SK-N-SH treated with all-trans-retinoic acid at 6 μM for 48 hours (cell line): ENCODE measurements at regions not wholly inside any gene's neighbourhood (a gene's known extent, or its start where the extent isn't known, plus 50 kb on each side); places are given as distances from the start of the nearest gene placed in this dataset.

Experiments used
- ATAC-seq: fragments of 200-7000 bp; cut with Tn5 transposase; 3 replicates; pipeline ENCODE4 v1.9.1; 2020; ENCODE audit warnings: mild to moderate bottlenecking, moderate library complexity
- ARNTL ChIP-seq: fragments of 450-650 bp; formaldehyde crosslinking; IDR thresholded peaks from 2 replicates; pipeline ENCODE4 v1.5.0; 2020; ENCODE audit warnings: low read depth, mild to moderate bottlenecking, moderate library complexity, borderline replicate concordance
- BACH2 ChIP-seq: fragments of 250-450 bp; sonication (Bioruptor Pico); IDR thresholded peaks from 2 replicates; pipeline ENCODE4 v1.9.0; 2021; ENCODE audit warnings: mild to moderate bottlenecking, borderline replicate concordance
- CSDC2 ChIP-seq: fragments of 250-450 bp; sonication (Bioruptor Pico); IDR thresholded peaks from 2 replicates; pipeline ENCODE4 v1.5.0; 2020; ENCODE audit warnings: mild to moderate bottlenecking, moderate library complexity
- ESRRG ChIP-seq: fragments of 250-450 bp; sonication (Bioruptor Pico); IDR thresholded peaks from 2 replicates; pipeline ENCODE4 v1.6.1; 2021; ENCODE audit warnings: mild to moderate bottlenecking
- GLIS3 ChIP-seq: fragments of 250-450 bp; sonication (Bioruptor Pico); IDR thresholded peaks from 2 replicates; pipeline ENCODE4 v1.5.0; 2020; ENCODE audit warnings: mild to moderate bottlenecking, moderate library complexity
- ISL1 ChIP-seq: fragments of 250-450 bp; sonication (Bioruptor Pico); IDR thresholded peaks from 2 replicates; pipeline ENCODE4 v2.1.2; 2022; ENCODE audit warnings: mild to moderate bottlenecking, moderate library complexity
- POU6F1 ChIP-seq: fragments of 250-450 bp; sonication (Bioruptor Pico); IDR thresholded peaks from 2 replicates; pipeline ENCODE4 v1.8.0; 2021; ENCODE audit warnings: low read depth, mild to moderate bottlenecking, moderate library complexity, borderline replicate concordance
- PPARA ChIP-seq: fragments of 250-450 bp; sonication (Bioruptor Pico); IDR thresholded peaks from 2 replicates; pipeline ENCODE4 v1.5.0; 2020; ENCODE audit warnings: mild to moderate bottlenecking, borderline replicate concordance
- RARB ChIP-seq: fragments of 250-450 bp; sonication (Bioruptor Pico); IDR thresholded peaks from 2 replicates; pipeline ENCODE4 v1.8.0; 2021; ENCODE audit warnings: mild to moderate bottlenecking, moderate library complexity
- ZC3H10 ChIP-seq: fragments of 250-450 bp; sonication (Bioruptor Pico); IDR thresholded peaks from 2 replicates; pipeline ENCODE4 v1.5.1; 2021; ENCODE audit warnings: mild to moderate bottlenecking, moderate library complexity
- ZFP3 ChIP-seq: fragments of 250-450 bp; sonication (Bioruptor Pico); IDR thresholded peaks from 2 replicates; pipeline ENCODE4 v1.5.0; 2020; ENCODE audit warnings: mild to moderate bottlenecking, moderate library complexity
- ZFP30 ChIP-seq: fragments of 450-650 bp; formaldehyde crosslinking; IDR thresholded peaks from 2 replicates; pipeline ENCODE4 v1.5.0; 2022; ENCODE audit warnings: mild to moderate bottlenecking, moderate library complexity
- ZNF70 ChIP-seq: fragments of 450-650 bp; formaldehyde crosslinking; IDR thresholded peaks from 2 replicates; pipeline ENCODE4 v1.5.0; 2020; ENCODE audit warnings: mild to moderate bottlenecking, moderate library complexity
- ZNF8 ChIP-seq: fragments of 450-650 bp; formaldehyde crosslinking; IDR thresholded peaks from 2 replicates; pipeline ENCODE4 v1.5.0; 2020; ENCODE audit warnings: mild to moderate bottlenecking, moderate library complexity
- TF ChIP-seq, protein P1 (sequence below): fragments of 250-450 bp; sonication (Bioruptor Pico); IDR thresholded peaks from 2 replicates; pipeline ENCODE4 v1.5.1; 2020; ENCODE audit warnings: low read depth, mild to moderate bottlenecking, moderate library complexity
- TF ChIP-seq, protein P2 (sequence below): fragments of 250-450 bp; sonication (Bioruptor Pico); IDR thresholded peaks from 2 replicates; pipeline ENCODE4 v1.5.1; 2021; ENCODE audit warnings: mild to moderate bottlenecking, moderate library complexity
- TF ChIP-seq, protein P3 (sequence below): fragments of 250-450 bp; sonication (Bioruptor Pico); IDR thresholded peaks from 2 replicates; pipeline ENCODE4 v1.8.0; 2020; ENCODE audit warnings: mild to moderate bottlenecking, moderate library complexity, borderline replicate concordance

DNA sequence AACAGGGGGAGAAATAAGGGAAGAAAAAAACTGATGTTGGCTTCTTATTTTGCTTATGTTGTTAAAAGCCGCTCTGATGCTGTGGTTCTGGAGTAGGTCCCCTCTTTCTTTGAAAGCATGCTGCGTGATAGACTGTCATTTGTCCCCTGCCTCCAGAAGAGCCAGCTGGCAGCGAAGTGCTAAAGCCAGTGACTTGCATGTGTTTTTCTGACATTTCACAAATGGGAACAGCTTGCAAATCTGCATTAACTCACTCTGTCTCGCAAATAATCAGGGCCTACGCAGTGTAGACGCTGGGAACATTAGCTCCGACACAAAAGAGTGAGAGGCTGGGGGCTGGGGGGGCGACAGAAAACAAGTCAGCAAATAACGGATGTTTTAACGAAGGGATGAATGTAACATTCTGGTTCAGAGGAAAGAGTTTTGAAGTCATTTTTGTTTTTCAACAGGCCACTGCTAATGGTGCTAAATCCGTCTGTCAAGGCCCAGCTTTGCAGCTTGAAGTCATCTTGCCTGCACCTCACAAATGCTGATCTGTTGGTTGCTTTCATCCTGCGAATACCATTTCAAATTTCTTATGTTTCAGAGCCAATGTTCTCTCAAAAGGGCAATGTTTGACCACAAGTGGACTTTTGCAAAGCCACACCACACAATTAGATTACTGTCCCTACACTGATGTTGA, 68.8 kb upstream of the PIK3C3 start:
- TF ChIP-seq POU6F1 (CRISPR knock-in tag) (no peak), CSDC2 (CRISPR knock-in tag) (no peak), ZNF8 (no peak), ARNTL (CRISPR knock-in tag) (no peak), ZFP30 (CRISPR knock-in tag) (no peak), BACH2 (CRISPR knock-in tag) (no peak), PPARA (CRISPR knock-in tag) (no peak), GLIS3 (CRISPR knock-in tag) (no peak), ZFP3 (CRISPR knock-in tag) (no peak), ISL1 (CRISPR knock-in tag) (no peak), ESRRG (CRISPR knock-in tag) (no peak), ZC3H10 (CRISPR knock-in tag) (no peak), ZNF70 (CRISPR knock-in tag) (no peak)
- TF ChIP-seq, protein P1, sequence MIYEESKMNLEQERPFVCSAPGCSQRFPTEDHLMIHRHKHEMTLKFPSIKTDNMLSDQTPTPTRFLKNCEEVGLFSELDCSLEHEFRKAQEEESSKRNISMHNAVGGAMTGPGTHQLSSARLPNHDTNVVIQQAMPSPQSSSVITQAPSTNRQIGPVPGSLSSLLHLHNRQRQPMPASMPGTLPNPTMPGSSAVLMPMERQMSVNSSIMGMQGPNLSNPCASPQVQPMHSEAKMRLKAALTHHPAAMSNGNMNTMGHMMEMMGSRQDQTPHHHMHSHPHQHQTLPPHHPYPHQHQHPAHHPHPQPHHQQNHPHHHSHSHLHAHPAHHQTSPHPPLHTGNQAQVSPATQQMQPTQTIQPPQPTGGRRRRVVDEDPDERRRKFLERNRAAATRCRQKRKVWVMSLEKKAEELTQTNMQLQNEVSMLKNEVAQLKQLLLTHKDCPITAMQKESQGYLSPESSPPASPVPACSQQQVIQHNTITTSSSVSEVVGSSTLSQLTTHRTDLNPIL (CRISPR knock-in tag): no peak
- TF ChIP-seq, protein P2, sequence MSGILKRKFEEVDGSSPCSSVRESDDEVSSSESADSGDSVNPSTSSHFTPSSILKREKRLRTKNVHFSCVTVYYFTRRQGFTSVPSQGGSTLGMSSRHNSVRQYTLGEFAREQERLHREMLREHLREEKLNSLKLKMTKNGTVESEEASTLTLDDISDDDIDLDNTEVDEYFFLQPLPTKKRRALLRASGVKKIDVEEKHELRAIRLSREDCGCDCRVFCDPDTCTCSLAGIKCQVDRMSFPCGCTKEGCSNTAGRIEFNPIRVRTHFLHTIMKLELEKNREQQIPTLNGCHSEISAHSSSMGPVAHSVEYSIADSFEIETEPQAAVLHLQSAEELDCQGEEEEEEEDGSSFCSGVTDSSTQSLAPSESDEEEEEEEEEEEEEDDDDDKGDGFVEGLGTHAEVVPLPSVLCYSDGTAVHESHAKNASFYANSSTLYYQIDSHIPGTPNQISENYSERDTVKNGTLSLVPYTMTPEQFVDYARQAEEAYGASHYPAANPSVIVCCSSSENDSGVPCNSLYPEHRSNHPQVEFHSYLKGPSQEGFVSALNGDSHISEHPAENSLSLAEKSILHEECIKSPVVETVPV (CRISPR knock-in tag): no peak

DNA sequence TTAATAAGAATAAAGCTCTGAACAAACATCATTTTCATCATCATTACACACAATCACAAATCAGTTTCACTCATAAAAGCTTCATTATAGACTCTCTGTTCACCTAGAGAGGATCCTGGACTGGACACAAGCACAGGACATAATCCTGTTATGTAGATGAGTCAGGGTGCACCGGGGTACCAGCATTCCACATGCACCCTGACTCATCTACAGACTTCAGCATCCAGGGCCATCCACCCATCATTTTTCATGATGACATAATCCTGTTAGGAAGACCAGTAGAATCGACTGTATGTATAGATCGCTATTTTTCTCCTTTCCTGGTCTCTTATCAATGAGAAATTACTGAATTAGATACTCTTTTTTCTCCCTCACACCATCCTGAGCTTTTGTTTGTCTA, 73.7 kb upstream of the PIK3C3 start:
- ATAC-seq: peak; percentile 96
- peak; percentile 37; the same call in 1 of the 2 replicates for TF ChIP-seq ISL1 (CRISPR knock-in tag)
- TF ChIP-seq, protein P1 (CRISPR knock-in tag): no peak
- TF ChIP-seq RARB (CRISPR knock-in tag): no peak
- no peak for TF ChIP-seq ZC3H10 (CRISPR knock-in tag)
- TF ChIP-seq ZFP3 (CRISPR knock-in tag): 0 out of 2 replicates have a peak, but pooled peaks have one; percentile 30
- TF ChIP-seq, all 23 proteins: peak for 2

More for the DNA sequence above, 68.8 kb upstream of the PIK3C3 start:
- ATAC-seq: no peak

DNA sequence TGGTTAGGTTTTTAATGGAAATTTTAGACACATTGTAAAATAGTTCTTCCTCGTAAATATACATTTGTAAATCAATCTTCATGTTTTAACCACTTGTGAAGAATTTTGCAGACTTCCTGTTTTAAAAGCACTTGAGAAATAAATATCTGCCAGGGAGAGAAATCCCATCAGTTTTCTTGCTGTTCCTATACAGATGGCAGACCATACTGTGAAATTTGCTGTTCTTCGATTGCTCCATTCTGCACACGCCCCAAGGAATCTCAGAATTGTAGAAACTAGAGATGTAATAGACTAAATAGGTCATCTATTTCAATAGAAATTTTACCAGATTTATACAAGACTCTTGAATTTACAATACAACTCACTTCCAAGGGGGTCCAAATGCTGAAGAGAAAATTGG, 75.8 kb upstream of the PIK3C3 start:
- no peak for ATAC-seq
- TF ChIP-seq, protein P1 (CRISPR knock-in tag): no peak
- TF ChIP-seq, protein P2 (CRISPR knock-in tag): no peak

GRCh38 chr18:41875094-41875780, 79.8 kb upstream of the PIK3C3 start:
- peak; percentile 88 for ATAC-seq
- TF ChIP-seq ISL1 (CRISPR knock-in tag): 0 out of 2 replicates have a peak, but pooled peaks have one; percentile 5
- TF ChIP-seq RARB (CRISPR knock-in tag): no peak
- TF ChIP-seq ZFP30 (CRISPR knock-in tag): no peak
- TF ChIP-seq, protein P3, sequence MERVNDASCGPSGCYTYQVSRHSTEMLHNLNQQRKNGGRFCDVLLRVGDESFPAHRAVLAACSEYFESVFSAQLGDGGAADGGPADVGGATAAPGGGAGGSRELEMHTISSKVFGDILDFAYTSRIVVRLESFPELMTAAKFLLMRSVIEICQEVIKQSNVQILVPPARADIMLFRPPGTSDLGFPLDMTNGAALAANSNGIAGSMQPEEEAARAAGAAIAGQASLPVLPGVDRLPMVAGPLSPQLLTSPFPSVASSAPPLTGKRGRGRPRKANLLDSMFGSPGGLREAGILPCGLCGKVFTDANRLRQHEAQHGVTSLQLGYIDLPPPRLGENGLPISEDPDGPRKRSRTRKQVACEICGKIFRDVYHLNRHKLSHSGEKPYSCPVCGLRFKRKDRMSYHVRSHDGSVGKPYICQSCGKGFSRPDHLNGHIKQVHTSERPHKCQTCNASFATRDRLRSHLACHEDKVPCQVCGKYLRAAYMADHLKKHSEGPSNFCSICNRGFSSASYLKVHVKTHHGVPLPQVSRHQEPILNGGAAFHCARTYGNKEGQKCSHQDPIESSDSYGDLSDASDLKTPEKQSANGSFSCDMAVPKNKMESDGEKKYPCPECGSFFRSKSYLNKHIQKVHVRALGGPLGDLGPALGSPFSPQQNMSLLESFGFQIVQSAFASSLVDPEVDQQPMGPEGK (CRISPR knock-in tag): no peak
